MV-4-11 (cell line): ENCODE measurements at regions not wholly inside any gene's neighbourhood (a gene's known extent, or its start where the extent isn't known, plus 50 kb on each side); places are given as distances from the start of the nearest gene placed in this dataset.

Source experiments
- DNase-seq: peaks from one replicate; lab custom pipeline; 2025; lab: John Stamatoyannopoulos, UW

GRCh38 chr15:37872661-37873060, 61.8 kb upstream of the TMCO5A start:
- no peak for DNase-seq

GRCh38 chr15:37873336-37873735, 61.1 kb upstream of the TMCO5A start:
- DNase-seq, result no peak

GRCh38 chr15:37876900-37877299, 57.5 kb upstream of the TMCO5A start:
- no peak for DNase-seq

GRCh38 chr15:37877851-37878741, 56.3 kb upstream of the TMCO5A start:
- no peak for DNase-seq

DNA sequence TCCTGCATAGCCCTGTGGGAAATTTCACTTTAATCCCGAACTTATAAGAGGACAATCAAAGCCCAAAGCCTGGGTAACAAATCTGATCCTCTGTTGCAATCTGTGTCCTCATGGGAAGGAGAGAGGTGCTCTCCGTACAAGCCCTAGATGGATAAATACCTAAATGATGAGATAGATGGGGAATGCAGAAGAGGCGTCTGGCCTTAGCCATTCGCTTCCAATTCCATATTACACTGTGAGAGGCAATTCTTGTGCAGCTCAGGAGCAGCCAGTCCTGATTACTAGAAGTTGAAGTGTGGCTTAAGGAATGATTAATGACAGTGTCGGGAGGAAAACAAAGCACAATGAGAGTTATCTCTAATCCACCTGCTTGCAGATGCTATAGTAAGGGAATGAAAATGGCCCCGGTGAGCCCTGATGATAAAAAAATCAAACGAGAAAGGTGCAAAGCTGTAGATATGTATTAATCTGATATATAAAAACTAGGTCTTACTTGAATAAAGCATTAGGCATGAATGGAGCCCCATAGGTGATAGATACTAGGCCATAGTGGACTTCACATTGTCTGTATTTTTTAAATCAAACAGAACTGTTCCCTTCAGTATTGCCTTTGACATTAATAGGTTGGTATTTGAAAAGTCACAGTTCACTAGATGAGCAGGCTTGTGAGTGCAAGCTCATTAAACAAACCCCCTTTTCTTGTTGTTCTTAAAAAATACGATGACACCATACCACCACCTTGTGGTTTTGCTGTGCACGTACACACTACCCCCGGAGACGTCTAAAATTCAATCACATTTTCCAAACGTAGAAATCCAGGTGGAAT, 54.2 kb upstream of the TMCO5A start:
- DNase-seq, result peak; percentile 34

- DNase-seq, result no peak
These were observed 53.6 kb upstream of the TMCO5A start for GRCh38 chr15:37880835-37881153.

- DNase-seq, result no peak
These were observed 53.0 kb upstream of the TMCO5A start for GRCh38 chr15:37881237-37882013.

- no peak for DNase-seq
These were observed 51.8 kb upstream of the TMCO5A start for GRCh38 chr15:37882640-37883039.
